EL (cell line): ENCODE measurements at regions not wholly inside any gene's neighbourhood (a gene's known extent, or its start where the extent isn't known, plus 50 kb on each side); places are given as distances from the start of the nearest gene placed in this dataset.

Experiments
- DNase-seq: peaks from one replicate; pipeline ENCODE4 v3.0.0-alpha.2; 2016

DNA sequence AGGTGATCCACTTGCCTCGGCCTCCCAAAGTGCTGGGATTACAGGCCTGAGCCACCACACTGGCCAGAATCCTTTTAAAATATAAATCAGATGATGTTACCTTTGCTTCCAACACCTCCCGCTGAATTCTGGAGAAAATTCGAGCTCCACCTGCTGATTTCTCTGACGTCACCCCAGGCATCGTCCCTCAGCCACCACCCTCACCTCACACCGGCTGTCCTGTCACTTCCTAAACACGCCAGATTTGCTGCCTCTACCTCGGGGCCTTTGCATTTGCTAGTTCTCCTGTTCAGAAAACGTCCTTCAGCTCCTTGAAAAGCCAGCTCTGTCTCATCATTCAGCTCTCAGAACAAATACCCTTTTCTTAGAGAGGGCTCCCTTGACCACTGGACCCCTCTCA, 57.9 kb downstream of the FBXO2 start:
- DNase-seq: no peak

DNA sequence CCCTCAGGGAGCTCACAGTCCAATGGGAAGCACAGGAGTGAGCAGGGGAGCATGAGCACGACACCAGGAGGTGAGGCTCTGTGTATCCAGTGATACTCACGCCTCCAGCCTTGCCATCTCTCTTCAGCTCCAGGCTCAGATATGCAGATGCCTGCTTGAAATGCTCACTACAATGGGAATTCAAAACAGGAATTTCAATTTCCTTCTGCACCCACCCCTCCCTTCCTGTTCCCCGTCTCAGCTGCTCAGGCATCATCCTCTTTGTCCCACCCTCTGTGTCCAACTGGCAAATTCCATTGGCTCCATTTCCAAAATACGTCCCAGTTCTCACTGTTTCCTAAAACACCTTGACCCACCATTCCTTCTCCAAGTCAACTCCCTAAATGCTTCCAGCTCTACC, 58.9 kb downstream of the FBXO2 start:
- no peak for DNase-seq

DNA sequence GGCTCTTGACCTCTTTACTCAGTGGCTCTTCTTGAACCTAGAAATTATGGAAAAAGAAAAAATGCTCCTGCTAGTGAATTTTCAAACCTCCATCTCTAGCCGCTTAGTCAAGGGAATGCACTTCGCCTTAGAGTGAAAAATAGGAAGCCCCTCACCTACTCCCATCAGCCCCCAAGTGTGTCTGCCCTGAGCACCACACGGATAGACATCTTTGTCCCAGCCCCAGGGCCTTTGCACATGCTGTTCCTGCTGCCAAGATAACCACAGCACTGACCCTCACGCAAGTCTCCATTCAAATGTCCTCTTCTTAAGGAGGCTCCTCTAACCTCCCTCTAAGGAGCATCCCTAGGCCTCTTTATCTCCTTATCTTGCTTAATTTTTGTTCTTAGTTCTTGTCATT, 59.6 kb downstream of the FBXO2 start:
- no peak for DNase-seq

DNA sequence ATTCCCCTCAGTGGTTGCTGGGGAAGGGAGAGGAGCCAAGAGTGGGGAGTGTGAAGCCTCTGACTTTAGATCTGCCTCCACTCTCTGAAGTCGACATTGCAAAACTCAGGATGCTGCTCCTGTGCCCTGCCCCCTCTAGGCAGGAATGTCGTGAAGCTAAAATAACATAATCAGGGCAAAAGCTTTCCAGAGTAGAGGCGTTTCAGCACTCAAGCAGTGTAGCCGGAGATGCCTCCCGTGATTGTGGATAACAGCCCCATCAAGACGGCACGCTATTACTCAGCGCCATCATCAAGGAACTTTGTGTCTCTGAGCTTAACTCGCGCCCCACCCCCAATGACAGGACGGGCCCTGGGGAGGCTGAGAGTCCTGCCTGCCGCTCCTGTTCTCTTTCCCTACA, 60.0 kb downstream of the FBXO2 start:
- DNase-seq: peak; percentile 25

DNA sequence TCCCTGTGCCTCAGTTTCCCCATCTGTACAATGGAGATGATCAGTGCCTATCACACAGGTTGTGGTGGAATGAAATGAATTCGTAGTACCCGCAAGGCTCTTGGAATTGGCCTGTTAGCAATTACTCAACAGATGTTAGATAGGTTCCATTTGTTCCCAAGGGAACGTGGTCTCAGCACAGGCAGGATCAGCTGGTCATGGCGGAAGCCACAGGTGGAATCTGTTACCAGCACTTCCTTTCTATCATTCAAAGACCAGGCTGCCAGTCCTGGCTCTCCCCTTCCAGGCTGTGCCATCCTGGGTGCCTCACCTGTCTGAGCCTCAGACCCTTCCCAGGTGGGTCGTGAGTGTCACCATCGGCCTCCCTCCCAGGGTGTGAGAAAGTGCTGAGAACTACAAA, 61.5 kb downstream of the FBXO2 start:
- no peak for DNase-seq

DNA sequence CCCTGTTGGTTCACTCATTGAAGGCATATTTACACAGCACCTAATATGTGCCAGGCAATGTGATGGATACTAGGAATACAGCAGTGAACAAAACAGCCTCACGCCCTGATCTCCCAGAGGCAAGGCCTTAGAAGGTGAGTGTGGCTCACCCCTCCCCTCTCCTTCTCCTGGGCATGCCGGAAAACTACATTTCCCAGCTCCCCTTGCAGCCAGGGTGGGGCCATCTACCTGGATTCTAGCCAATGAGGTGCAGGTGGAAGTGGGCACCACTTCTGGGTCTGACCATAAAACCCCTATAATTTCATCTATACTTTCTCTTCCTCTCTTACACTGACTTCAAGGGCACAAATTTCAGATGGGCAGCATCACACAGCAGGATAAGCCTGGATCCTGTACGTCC, 63.8 kb downstream of the FBXO2 start:
- no peak for DNase-seq
